ENCODE measurements at regions not wholly inside any gene's neighbourhood (a gene's known extent, or its start where the extent isn't known, plus 50 kb on each side); places are given as distances from the start of the nearest gene placed in this dataset.

DNA sequence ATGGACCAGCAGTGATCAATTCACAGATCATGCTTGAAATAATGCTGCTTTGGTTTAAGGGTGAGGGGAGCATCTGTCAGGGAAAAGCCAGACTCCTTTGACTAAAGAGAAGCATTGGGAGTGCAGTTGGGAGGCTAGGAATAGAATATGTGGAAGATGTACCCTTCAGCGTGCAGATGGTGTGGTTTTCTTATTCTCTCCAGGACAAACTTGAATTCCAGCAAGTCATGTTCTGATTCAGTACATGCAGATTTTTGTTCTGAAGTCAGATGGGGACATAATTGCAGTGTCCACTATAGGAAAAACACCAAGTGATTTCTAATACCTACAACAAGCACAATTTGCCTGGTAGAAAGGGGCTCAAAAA, 99.0 kb upstream of the LIMCH1 start:
- TF ChIP-seq ZFX (IDR thresholded peaks at IDR 0.05; ENCODE audit: borderline replicate concordance) = no peak
- TF ChIP-seq, protein P1, sequence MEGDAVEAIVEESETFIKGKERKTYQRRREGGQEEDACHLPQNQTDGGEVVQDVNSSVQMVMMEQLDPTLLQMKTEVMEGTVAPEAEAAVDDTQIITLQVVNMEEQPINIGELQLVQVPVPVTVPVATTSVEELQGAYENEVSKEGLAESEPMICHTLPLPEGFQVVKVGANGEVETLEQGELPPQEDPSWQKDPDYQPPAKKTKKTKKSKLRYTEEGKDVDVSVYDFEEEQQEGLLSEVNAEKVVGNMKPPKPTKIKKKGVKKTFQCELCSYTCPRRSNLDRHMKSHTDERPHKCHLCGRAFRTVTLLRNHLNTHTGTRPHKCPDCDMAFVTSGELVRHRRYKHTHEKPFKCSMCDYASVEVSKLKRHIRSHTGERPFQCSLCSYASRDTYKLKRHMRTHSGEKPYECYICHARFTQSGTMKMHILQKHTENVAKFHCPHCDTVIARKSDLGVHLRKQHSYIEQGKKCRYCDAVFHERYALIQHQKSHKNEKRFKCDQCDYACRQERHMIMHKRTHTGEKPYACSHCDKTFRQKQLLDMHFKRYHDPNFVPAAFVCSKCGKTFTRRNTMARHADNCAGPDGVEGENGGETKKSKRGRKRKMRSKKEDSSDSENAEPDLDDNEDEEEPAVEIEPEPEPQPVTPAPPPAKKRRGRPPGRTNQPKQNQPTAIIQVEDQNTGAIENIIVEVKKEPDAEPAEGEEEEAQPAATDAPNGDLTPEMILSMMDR (IDR thresholded peaks at IDR 0.05) = no peak
- H3K27ac ChIP-seq = no peak overlapping the region

DNA sequence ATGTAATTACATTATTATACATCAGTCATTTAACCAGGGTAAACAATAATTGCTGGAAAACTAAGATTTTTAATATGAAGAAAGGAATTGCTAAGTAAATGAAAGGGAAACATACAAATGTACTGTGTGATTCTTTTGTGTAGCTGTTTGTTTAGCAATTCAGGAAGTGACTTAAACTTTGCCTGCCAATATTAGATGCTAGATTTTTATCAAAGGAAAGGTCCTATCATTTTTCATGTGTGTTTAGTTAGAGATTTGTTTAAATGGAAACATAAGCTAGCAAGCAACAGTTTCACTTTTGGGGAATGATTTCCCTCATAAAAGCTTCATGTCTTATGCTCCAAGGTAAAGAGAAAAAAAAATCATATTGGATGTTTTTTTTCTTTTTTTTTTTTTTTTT, 95.1 kb upstream of the LIMCH1 start:
- H3K27ac ChIP-seq = peak overlapping the region; percentile 58
- TF ChIP-seq, protein P1 (IDR thresholded peaks at IDR 0.05) = no peak
- no peak for TF ChIP-seq ZFX (IDR thresholded peaks at IDR 0.05; ENCODE audit: borderline replicate concordance)

DNA sequence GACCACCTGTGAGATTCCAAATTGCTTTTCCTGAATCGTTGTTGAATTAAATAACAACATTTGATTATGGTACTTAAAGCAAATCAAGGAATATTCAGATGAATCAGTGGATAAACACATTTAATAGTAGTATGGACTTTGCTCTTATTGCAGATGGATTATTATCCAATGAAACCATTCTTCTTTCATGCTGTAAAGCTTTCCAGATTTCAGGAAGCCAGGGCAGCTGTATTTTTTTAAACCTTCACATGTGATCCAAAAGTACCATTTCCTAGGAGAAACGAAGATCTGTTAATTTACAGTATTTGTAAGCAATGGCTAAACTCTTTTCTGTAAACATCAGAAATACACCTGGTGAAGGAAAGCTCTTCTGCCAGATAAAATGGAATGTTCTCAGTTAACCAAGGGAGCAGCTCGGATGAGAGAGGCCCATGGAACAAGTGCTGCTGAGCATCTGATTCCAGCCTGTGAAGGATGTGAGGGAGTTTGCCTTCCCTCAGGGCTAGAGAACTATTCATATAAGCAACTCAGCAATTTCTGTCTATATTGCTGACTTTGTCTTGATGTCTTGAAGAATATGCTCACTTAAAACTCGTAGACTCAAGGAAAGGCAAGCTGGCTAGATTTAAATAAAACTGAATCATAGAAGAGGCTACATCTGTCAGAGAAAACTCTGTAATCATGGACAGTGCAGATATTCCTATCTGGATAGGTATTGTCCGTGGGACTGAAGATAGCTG, 94.4 kb upstream of the LIMCH1 start:
- H3K27ac ChIP-seq = peak overlapping the region; percentile 58
- TF ChIP-seq, protein P1 (IDR thresholded peaks at IDR 0.05) = no peak
- TF ChIP-seq ZFX (IDR thresholded peaks at IDR 0.05; ENCODE audit: borderline replicate concordance) = no peak

DNA sequence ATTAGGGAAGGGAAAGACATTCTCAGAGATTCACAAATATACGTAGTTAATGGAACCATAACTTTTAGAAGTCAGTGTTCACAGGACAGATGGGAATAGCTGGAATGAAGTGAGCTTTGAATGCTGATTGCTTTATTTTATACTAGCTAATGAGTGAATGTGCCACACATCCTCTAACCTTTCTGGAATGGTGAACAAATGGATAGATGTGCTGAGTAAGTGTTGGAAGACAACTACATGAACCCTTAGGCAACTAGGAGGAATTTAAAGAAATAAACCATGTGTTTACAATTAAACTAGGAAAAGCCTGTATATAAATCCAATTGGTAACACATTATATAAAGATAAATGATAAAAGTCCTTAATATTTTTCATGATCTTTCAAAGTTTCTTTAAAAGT, 91.6 kb upstream of the LIMCH1 start:
- TF ChIP-seq ZFX (IDR thresholded peaks at IDR 0.05; ENCODE audit: borderline replicate concordance) = no peak
- TF ChIP-seq, protein P1 (IDR thresholded peaks at IDR 0.05) = no peak

DNA sequence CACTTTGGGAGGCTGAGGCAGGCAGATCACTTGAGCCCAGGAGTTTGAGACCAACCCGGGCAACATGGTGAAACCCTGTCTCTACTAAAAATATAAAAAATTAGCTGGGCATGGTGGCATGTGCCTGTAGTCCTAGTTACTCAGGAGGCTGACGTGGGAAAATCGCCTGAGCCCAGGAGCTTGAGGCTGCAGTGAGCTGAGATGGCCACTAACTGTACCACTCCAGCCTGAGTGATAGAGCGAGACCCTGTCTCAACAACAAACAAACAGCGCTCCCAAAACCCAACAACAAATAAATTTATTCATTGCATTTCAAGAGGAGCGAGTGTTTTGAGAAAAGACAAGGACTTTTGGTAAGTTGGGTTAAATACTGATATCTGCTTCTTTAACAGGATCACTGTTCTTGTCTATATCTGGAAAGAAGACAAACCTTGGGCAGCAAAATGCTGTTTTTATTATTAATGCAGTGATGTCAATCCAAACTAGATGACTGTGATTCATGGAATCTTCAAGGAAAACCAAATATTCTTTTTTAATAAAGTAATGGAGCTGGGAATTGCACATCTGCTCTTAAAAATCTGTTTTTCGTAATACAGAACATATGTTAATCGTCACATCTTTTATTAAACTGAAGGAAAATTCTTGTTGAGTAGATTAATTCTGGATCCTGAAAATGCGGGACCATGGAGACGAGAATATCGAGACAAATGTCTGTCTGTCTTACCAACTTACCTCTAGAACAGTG, 90.8 kb upstream of the LIMCH1 start:
- no peak overlapping the region for H3K27ac ChIP-seq
- TF ChIP-seq, protein P1 (IDR thresholded peaks at IDR 0.05) = no peak
- no peak for TF ChIP-seq ZFX (IDR thresholded peaks at IDR 0.05; ENCODE audit: borderline replicate concordance)

More for the DNA sequence above, 91.6 kb upstream of the LIMCH1 start:
- no peak overlapping the region for H3K27ac ChIP-seq

DNA sequence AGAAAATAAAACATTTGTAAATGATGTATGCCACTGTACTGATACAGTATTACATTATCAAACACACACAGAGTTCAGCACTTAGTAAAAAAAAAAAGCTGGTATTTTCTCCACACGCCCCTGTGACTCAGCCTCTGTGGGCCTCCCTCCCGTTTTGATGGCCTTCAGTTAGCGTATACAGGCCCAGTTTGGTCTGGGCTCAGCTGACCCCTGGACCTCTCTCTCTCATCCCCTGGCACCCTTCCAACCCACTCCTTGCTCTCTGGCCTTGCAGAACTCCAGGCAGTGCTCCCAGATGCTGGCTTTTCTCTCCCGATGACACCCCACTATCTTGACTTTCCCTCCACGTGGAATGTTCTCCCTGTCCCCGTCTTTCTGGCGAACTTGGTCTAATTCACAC, 89.0 kb upstream of the LIMCH1 start:
- TF ChIP-seq, protein P1 (IDR thresholded peaks at IDR 0.05) = no peak
- no peak for TF ChIP-seq ZFX (IDR thresholded peaks at IDR 0.05; ENCODE audit: borderline replicate concordance)
- no peak overlapping the region for H3K27ac ChIP-seq

DNA sequence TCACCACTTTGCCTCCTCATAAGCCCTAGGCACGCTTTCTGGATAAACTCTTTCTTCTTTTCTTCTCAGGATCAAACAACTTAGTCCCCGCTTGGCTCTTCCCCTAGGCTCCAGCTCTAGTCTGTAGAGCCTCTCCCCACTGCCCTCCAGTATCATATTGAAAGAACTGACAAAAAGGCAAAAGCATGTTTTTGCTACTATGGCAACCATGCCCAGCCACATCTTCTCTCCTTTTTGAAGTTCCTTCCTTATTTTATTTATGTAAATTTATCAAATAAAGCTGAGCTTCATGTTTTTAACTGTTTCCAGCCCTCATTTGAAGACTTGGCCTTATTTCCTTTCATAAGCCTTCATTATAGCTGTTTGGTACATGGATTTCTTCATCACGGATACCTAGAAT, 86.0 kb upstream of the LIMCH1 start:
- TF ChIP-seq, protein P1 (IDR thresholded peaks at IDR 0.05) = no peak
- no peak for TF ChIP-seq ZFX (IDR thresholded peaks at IDR 0.05; ENCODE audit: borderline replicate concordance)
- H3K27ac ChIP-seq = peak overlapping the region; percentile 25; the same call in 1 of the 2 replicates
